Stimulated activated CD4-positive, alpha-beta T cell treated with anti-CD3 and anti-CD28 coated beads, TNF-alpha, amount 100 ng/mL, for 48 hours (primary cell): ENCODE measurements at regions not wholly inside any gene's neighbourhood (a gene's known extent, or its start where the extent isn't known, plus 50 kb on each side); places are given as distances from the start of the nearest gene placed in this dataset.
A peak's percentile ranks its signal among the peaks of the same experiment; 100 is the strongest.
"Not testable (repeated sequence)": the region's sequence is repeated elsewhere in the genome, so short reads cannot be mapped to it uniquely, and the experiment has no call there.

Experiments
- DNase-seq, 3 donors: peaks; one replicate each; pipeline ENCODE4 v3.0.0-alpha.2; 2020; ENCODE audit warnings: low read depth in 3 of 3

- no peak for DNase-seq
These were observed 52.6 kb upstream of the JUN start for GRCh38 chr1:58836408-58836807.

DNA sequence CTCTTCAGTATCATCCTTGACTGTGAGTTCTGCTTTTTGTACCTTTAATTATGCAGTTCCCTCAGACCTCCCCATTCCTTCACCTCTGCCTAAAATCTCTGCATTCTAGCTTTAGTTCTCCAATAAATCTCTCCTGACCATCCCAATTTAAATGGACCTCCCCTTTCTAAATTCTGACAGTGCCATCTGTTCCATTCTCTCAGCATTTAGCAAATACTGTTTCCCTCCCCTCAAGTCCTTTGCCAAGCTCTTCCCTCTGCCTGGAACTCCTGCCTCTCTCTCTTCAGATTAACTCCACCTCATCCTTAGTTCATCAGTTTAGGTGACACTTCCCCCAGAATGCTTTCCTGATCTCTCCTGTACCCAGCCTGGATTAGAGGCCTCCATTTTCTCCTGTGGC, 54.0 kb upstream of the JUN start:
- no peak for DNase-seq

- DNase-seq = no peak
These were observed 55.4 kb upstream of the JUN start for GRCh38 chr1:58839147-58839795.

DNA sequence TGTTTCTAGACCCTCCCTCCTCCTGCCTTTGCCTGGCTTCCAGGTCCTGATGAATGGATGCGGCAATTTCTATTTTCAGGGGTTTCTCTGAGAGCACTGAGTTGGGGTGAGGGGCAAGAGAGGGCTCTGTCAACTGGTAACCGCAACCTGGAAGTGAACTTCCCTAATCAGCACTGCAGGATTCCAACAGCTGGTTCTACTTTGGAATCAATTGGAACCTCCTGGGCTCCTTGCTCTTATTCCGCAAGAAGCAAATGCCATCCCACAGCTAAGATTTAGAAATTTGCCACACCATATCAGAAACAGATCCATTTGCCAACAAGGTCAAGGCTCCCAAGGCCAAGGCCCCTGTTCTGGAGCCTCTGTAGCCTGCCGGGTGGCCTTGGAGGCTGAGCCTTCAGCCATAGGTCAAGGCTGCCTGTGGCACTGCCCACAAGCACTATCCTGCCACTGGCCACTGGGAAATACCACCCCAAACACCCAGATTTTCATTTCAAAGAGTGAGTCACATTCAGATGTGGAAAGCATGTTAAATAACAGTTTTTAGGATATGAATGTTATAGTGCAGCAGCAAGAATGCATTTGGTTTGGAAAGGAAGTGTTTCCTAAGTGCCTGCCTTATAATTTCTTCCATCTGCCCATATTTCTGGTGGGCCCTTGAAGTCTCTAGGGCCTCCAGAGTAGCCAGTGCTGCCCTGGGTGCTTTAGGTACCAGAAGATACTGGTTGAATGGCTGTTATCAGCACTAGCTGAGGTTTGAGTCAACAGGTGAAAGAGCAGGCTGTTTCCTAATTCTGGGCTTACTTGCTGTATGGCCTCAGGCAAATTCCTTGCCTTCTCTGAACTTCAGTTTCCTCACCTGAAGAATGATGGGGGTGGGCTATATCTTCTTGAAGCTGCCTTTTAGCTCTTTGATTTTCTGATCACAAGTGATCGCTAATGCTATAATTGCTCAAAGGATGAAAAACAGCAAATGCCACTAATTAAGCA, 56.3 kb upstream of the JUN start:
- no peak for DNase-seq

DNA sequence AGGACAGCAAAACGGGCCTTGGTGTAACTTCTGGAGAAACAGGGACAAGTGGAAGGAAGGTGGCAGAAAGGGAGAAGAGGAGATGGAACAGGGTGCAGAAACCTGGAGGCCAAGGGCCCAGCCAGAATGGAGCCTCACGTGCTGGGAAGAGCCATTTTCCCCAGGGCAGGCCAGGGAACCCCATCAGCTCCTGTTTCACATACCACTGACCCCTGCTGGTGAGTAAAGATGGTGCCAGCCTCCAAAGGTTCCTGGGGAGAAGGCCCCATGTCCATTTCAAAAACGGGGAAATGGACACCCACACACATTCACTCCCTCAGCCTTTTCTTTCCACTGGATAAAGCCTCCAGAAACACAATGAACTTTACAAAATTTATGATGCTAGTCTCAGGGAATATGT, 57.6 kb upstream of the JUN start:
- DNase-seq = no peak

GRCh38 chr1:58842941-58843340, 59.1 kb upstream of the JUN start:
- DNase-seq = no peak

DNA sequence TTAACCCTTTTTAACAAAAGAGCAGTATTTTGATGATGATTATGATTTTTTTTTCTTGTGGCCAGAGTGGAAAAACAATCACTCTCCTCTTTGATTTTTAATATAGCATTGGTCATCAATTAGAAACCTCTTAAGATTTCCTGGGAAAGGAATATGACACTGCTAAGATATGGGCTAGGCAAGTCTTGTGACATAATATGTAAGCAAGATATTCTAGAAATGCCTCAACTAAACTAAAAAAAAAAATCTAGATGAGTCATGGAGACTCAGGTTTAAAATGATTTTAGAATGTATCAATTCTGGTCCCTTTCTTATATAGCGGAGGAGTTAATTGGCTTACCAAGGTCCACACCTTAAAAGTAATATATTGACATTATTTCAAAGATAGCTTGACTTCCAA, 60.3 kb upstream of the JUN start:
- no peak for DNase-seq

DNA sequence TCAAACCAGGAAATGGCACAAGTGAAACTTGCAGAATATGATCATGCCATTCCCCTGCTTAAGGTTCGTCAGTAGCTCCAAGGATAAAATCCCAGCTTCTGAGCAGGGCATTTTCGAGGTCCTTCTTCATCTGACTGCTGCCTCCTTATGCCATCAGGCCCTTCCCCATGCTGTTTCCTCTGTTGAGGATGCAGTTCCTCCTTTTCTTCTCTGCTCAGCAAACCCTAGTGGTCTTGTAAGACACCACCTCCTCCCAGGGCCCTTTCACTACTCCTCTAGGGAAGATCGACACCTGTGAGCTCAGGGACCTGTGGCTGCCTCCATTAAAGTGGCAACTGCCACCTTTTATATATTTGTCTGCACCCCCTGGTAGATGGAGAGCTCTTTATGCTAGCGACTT, 62.1 kb upstream of the JUN start:
- no peak for DNase-seq

GRCh38 chr1:58848818-58849411, 65.1 kb upstream of the JUN start:
- peak in 1 of 3 donors; percentile 6 for DNase-seq

DNA sequence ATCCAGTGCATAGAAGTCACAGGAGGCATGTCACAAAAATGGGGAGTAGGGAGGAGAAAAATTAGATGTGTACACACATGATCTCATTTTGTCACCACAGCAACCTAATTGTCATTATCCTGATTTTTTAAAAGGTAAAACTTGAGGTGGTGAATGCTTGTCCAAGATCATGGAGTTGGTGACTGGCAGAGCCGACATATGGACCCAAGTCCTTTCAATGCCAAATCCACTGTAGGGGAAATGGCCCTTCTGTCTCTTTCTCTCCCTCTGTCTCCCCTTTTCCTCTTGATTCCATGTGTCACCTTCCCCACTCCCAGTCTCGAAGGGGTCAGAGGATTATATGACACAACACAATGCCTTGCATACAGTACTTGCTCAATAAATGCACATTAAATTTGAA, 65.7 kb upstream of the JUN start:
- DNase-seq = no peak

- DNase-seq = no peak
These were observed 66.8 kb upstream of the JUN start for GRCh38 chr1:58850636-58851035.

- DNase-seq = no peak
These were observed 69.1 kb upstream of the JUN start for GRCh38 chr1:58852731-58853485.

DNA sequence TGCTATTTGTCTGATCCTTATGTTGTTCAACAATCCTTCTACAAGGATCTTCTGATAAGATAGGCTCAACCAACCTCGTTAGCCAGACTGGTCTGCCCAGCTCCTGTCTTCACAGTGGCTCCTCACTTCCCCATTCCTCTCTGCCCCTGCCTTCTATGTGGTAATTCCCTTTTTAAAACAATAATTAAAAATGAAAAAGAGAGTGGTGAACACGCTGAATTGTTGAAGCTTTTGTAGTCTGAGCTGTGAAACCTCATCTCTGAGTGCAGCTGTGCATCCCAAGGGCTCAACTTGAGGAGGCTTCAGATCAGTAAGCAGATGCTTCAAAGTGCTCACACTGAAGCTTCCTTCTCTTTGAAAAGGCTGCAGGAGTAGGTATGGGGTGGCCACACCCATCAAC, 70.7 kb upstream of the JUN start:
- no peak for DNase-seq

DNA sequence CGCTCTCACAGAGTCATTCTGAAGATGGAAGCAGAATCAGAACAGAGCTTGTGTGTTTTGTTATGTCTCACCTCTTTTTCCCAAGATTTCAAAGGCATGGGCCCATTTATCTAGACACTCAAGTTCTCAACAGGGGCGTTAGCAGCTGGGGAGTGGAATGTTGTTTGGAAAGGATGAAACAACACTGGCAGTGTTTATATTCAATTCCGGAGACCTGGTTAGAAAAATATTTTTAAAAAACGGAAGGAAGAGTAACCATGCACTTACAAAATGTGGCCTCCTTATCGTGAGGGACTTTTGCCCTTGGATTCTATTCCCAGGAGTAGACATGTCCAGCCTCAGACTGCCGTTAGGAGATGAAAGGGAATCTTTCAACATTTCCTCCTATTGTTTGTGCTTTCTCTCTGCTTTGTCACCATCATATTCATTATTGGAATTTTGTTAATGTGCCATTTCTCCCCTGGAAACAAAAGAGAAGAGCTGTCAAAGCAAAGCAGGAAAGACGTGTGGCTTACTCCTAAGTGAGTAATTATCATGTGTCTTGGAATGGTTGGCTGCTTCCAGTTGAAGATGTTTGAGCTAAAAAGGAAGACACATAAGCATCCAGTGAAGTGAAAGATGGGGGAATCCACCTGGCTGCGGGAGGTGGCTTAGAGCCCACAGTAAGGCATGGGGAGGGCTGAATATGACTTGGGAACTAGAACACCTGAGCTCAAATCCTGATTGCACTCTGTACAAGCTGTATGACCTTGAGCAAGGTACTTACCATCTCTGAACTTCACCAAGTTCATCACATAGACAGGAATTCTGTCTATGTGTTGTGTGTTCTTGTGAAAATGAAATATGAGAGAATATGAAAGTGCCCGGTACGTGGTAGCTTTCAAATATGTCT, 71.7 kb upstream of the JUN start:
- no peak for DNase-seq

- DNase-seq = not testable (repeated sequence)
These were observed 72.4 kb upstream of the JUN start for GRCh38 chr1:58856281-58856680.

- peak in 1 of 3 donors; percentile 3 for DNase-seq
These were observed 74.1 kb upstream of the JUN start for GRCh38 chr1:58857680-58858673.

DNA sequence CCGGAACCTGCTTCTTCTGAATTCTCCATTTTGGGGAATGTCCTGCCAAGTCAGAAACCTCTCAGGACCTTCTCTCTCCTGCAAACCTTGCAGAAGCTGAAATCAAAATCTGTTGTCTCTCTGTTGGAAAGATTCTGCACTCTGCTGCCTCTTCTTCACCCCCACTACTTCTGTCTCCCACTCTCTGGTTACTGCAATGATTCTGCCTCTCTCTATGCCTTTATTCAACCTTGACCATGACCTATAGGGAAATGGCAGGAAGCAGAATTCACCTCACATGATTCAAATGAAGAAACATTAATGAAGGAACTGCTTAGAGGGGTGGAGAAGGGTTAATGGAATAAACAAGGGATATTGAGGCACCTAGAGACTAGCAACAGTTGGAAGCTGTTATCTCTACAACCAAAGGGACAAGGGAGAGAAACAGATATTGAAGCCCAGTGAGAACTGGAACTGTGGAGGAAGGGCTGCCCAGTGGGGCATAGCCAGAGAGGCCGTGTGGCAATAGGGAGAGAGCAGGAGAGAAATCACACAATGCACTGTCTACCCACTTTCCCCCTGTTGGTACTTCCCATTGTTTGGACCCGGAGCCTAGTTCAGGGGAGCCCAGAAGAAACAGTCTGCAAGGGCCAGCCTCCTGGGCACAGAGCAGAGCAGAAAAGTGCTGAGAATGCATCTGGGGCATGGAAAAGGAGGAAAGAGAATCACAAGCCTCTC, 76.1 kb upstream of the JUN start:
- DNase-seq = no peak

DNA sequence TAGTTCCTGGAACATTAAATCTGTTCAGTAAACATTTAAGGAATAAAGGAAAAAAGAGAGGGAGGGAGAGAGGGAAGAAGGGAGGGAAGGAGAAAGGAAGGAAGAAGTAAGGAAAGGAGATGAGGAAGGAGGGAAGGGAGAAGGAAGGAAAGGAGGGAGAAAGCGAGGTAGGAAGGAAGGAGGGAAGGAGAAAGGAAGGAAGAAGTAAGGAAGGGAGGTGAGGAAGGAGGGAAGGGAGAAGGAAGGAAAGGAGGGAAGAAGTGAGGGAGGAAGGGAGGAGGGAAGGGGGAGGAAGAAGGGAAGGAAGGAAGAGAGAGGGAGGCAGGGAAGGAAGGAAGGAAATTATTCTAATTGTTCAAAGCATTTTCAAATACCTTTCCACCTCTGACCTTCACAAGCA, 77.2 kb upstream of the JUN start:
- DNase-seq = no peak

- no peak for DNase-seq
These were observed 77.7 kb upstream of the JUN start for GRCh38 chr1:58861506-58861905.
